ENCODE measurements at regions not wholly inside any gene's neighbourhood (a gene's known extent, or its start where the extent isn't known, plus 50 kb on each side); places are given as distances from the start of the nearest gene placed in this dataset.
"Not testable (repeated sequence)": the region's sequence is repeated elsewhere in the genome, so short reads cannot be mapped to it uniquely, and the experiment has no call there.

GRCh38 chr2:90298126-90298755, 1606.8 kb downstream of the RPIA start:
- DNase-seq = not testable (repeated sequence)

- DNase-seq = not testable (repeated sequence)
Observed at GRCh38 chr2:90298983-90299382, 1607.5 kb downstream of the RPIA start.

DNA sequence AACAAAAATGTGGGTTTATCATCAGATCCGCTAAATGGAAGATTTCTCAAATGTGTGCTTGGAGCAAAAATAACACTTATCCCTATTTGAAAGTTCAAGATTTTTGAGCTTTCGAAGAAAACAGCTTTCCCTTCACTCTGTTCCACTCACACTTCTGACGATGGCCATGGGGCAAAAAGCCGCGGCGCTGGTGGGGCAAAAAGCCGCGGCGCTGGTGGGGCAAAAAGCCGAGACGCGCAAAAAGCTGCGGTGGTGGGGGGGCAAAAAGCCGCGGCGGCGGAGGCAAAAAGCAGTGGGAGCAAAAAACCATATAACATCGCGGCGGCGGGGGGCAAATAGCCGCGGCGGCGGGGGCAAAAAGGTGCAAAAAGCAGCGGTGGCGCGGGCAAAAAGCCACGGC, 1631.5 kb downstream of the RPIA start:
- not testable (repeated sequence) for DNase-seq

- not testable (repeated sequence) for DNase-seq
Observed at GRCh38 chr2:90323612-90324558, 1632.4 kb downstream of the RPIA start.

DNA sequence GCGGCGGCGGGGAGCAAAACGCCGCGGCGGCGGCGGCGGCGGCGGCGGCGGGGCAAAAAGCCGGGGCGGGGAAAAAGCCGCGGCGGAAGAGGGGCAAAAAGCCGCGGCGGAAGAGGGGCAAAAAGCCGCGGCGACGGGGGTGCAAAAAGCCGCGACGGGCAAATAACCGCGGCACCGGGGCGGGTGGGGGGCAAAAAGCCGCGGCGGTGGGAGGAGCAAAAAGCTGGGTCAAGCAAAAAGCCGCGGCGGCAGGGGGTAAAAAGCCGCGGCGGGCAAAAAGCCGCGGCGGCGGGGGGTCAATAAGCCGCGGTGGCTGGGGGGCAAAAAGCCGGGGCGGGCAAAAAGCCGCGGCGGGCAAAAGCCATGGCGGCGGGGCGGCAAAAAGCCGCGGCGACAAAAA, 1633.2 kb downstream of the RPIA start:
- DNase-seq = not testable (repeated sequence)

- not testable (repeated sequence) for DNase-seq
Observed at GRCh38 chr2:90325796-90326353, 1634.4 kb downstream of the RPIA start.

DNA sequence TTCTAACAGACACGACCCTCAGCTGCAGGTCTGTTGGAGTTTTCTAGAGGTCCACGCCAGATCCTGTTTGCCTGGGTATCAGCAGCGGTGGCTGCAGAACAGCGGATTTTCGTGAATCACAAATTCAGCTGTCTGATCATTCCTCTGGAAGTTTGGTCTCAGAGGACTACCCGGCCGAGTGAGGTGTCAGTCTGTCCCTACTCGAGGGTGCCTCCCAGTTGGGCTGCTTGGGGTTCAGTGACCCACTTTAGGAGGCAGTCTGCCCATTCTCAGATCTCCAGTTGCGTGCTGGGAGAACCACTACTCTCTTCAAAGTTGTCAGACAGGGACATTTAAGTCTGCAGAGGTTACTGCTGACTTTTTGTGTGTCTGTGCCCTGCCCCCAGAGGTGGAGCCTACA, 1664.1 kb downstream of the RPIA start:
- not testable (repeated sequence) for DNase-seq

DNA sequence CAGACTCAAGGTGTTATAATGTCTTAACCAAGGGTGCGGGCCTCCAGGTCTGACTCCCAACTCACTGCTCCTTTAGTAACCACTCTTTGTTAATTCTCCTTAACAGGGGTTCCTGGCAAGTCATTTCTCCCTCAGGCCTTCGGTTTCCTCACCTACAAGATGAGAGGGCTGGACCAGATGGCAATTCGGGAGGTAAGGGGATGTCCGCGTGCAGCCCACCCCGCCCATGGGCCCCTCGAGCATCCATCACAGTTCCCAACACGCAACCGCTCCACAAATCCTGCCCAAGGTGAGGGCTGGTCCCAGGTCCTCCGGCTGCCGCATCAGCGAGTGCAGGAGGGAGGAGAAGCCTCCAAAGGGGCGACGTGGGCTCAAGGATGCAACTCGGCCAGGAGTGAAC, 1667.9 kb downstream of the RPIA start:
- DNase-seq = not testable (repeated sequence)

GRCh38 chr2:90359887-90360730, 1668.6 kb downstream of the RPIA start:
- DNase-seq = not testable (repeated sequence)

- DNase-seq = not testable (repeated sequence)
Observed at GRCh38 chr2:90360731-90361035, 1669.2 kb downstream of the RPIA start.
